ENCODE measurements at regions not wholly inside any gene's neighbourhood (a gene's known extent, or its start where the extent isn't known, plus 50 kb on each side); places are given as distances from the start of the nearest gene placed in this dataset.
"Not testable (repeated sequence)": the region's sequence is repeated elsewhere in the genome, so short reads cannot be mapped to it uniquely, and the experiment has no call there.

DNA sequence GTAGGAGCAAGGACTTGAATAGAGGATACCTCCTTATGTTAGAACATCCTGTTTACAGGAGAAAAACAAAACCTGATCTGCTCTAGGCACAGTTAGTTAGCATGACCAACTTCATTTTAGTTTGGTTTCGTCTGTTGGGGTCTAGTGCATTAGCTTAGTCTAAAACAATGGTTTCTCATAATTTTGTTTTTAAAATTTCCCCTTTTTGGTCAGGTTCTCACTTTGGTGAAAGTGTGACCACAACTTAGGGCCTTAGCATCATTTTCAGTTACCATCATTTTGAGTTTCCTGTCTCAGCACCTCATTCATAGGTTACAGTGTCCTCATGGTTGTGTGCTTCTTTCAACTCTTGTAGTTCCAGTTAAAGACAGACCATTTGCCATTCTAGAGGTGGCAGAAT is 1277.0 kb upstream of the SLC39A10 start (continued):
- TF ChIP-seq NR2F1 (conservative IDR thresholded peaks at IDR 0.05) (peak; percentile 39; the same call in 1 of the 2 replicates), KDM1A (IDR thresholded peaks at IDR 0.05; ENCODE audit: borderline replicate concordance) (no peak), BACH1 (IDR thresholded peaks at IDR 0.05; ENCODE audit: borderline replicate concordance) (no peak), MTA2 (IDR thresholded peaks at IDR 0.05; ENCODE audit: low read depth) (peak; percentile 70; the same call in 1 of the 2 replicates), BMI1 (IDR thresholded peaks at IDR 0.05; ENCODE audit: borderline replicate concordance) (0 out of 2 replicates have a peak, but pooled peaks have one; percentile 41), RUNX3 (IDR thresholded peaks at IDR 0.05; ENCODE audit: low read length) (peak; percentile 84), CHD4 (IDR thresholded peaks at IDR 0.05) (no peak)
- TF ChIP-seq, protein P1, sequence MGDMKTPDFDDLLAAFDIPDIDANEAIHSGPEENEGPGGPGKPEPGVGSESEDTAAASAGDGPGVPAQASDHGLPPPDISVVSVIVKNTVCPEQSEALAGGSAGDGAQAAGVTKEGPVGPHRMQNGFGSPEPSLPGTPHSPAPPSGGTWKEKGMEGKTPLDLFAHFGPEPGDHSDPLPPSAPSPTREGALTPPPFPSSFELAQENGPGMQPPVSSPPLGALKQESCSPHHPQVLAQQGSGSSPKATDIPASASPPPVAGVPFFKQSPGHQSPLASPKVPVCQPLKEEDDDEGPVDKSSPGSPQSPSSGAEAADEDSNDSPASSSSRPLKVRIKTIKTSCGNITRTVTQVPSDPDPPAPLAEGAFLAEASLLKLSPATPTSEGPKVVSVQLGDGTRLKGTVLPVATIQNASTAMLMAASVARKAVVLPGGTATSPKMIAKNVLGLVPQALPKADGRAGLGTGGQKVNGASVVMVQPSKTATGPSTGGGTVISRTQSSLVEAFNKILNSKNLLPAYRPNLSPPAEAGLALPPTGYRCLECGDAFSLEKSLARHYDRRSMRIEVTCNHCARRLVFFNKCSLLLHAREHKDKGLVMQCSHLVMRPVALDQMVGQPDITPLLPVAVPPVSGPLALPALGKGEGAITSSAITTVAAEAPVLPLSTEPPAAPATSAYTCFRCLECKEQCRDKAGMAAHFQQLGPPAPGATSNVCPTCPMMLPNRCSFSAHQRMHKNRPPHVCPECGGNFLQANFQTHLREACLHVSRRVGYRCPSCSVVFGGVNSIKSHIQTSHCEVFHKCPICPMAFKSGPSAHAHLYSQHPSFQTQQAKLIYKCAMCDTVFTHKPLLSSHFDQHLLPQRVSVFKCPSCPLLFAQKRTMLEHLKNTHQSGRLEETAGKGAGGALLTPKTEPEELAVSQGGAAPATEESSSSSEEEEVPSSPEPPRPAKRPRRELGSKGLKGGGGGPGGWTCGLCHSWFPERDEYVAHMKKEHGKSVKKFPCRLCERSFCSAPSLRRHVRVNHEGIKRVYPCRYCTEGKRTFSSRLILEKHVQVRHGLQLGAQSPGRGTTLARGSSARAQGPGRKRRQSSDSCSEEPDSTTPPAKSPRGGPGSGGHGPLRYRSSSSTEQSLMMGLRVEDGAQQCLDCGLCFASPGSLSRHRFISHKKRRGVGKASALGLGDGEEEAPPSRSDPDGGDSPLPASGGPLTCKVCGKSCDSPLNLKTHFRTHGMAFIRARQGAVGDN (IDR thresholded peaks at IDR 0.05), result peak; percentile 96

DNA sequence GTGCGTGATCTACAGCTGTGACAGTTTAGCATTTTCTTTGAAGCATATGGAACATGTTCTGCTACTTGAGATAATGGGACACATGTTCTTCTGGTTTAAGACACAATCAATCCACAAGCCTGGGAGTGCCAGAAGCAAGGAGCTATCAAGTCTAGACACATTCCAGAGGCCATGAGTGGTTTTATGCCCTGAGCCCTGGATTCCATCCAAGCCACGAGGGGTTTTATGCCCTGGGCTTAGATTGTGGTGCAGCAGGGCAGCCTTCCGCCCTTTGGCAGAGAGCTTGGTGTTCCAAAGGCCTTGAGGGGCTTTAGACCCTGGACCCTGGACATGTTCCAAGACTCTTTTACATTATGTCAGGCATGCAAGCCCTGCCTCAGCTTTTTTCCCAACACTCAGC is 1289.6 kb upstream of the SLC39A10 start:
- intact Hi-C loops (cut with micrococcal nuclease; ENCODE audit: unreplicated experiment); ATAC-seq: not testable (repeated sequence)

More for the DNA sequence above, 1289.6 kb upstream of the SLC39A10 start:
- 4% methylated on average over 3 of the region's 3 CpGs for WGBS (ENCODE audit: insufficient coverage, insufficient replicate concordance, low lambda C conversion rate, missing lambda C conversion rate)
- POLR2A ChIA-PET; H3K27me3 ChIP-seq (replicated peaks in 1 of 2; ENCODE audit: control insufficient read depth in 2 of 2, insufficient read depth in 2 of 2, low read length in 1 of 2); RAD21 ChIA-PET (ENCODE audit: unreplicated experiment); H2AFZ ChIP-seq (ENCODE audit: control insufficient read depth, low read depth, low read length); in situ Hi-C loops (cut with MboI); H3K4me2 ChIP-seq (ENCODE audit: control insufficient read depth, insufficient read depth); H3K4me3 ChIP-seq; H3K27ac ChIP-seq (ENCODE audit: control insufficient read depth, insufficient read depth); H3K9me3 ChIP-seq (replicated peaks; ENCODE audit: control insufficient read depth, insufficient read depth, low read length); H3K4me1 ChIP-seq (ENCODE audit: control insufficient read depth, insufficient read depth, low read length); SMC1A ChIA-PET (ENCODE audit: uncharacterized antibody, unreplicated experiment); H3K36me3 ChIP-seq (ENCODE audit: control insufficient read depth in 2 of 2, insufficient read depth in 2 of 2, low read length in 1 of 2); H3K79me2 ChIP-seq (ENCODE audit: control insufficient read depth, insufficient read depth, low read length); H4K20me1 ChIP-seq (ENCODE audit: control insufficient read depth, insufficient read depth); DNase-seq (ENCODE audit: low read depth, low spot score); BruUV-seq (replicated peaks); FAIRE-seq; CTCF ChIA-PET; H3K9ac ChIP-seq (ENCODE audit: control insufficient read depth, insufficient read depth, low read length): not testable (repeated sequence)

All from GM12878 (cell line).